C4-2B (cell line): ENCODE measurements at regions not wholly inside any gene's neighbourhood (a gene's known extent, or its start where the extent isn't known, plus 50 kb on each side); places are given as distances from the start of the nearest gene placed in this dataset.

Experiments used
- ZFX ChIP-seq: fragments of 450-650 bp; IDR thresholded peaks from 2 replicates; pipeline ENCODE4 v1.6.1; 2017
- TF ChIP-seq, protein P1 (sequence below): fragments of 450-650 bp; conservative IDR thresholded peaks from 2 replicates; pipeline ENCODE4 v1.5.1; 2017; ENCODE audit warnings: mild to moderate bottlenecking

DNA sequence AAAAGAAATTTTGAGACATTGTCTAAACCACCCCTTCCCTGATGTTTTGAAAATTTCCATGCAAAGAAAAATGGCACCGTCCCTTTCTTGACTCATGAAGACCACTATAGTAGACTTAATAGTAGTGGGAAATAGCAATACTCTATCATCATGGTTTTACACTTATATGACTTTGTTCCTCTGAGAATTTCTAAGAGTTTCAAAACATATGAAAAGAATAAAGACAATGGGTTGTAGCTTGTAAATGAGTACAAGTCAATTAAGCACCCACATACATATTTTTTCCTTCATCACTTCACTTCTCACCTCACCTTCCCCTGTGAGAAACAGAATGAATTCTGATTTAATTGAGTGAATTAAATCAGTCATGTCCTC, 151.7 kb downstream of the LYPLAL1 start:
- TF ChIP-seq, protein P1, sequence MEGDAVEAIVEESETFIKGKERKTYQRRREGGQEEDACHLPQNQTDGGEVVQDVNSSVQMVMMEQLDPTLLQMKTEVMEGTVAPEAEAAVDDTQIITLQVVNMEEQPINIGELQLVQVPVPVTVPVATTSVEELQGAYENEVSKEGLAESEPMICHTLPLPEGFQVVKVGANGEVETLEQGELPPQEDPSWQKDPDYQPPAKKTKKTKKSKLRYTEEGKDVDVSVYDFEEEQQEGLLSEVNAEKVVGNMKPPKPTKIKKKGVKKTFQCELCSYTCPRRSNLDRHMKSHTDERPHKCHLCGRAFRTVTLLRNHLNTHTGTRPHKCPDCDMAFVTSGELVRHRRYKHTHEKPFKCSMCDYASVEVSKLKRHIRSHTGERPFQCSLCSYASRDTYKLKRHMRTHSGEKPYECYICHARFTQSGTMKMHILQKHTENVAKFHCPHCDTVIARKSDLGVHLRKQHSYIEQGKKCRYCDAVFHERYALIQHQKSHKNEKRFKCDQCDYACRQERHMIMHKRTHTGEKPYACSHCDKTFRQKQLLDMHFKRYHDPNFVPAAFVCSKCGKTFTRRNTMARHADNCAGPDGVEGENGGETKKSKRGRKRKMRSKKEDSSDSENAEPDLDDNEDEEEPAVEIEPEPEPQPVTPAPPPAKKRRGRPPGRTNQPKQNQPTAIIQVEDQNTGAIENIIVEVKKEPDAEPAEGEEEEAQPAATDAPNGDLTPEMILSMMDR, result no peak
- TF ChIP-seq ZFX, result no peak
